Tibial nerve (tissue), 3 donors: ENCODE measurements at regions not wholly inside any gene's neighbourhood (a gene's known extent, or its start where the extent isn't known, plus 50 kb on each side); places are given as distances from the start of the nearest gene placed in this dataset.

ENCODE experiments used
- POLR2A ChIP-seq, 2 donors: fragments of 450-650 bp; IDR thresholded peaks; one replicate each; pipeline ENCODE4 v1.6.1; 2017; ENCODE audit warnings: antibody characterized with exemption in 2 of 2, mild to moderate bottlenecking in 2 of 2, moderate library complexity in 2 of 2
- TF ChIP-seq, protein P1 (sequence below), 5 experiments: fragments of 200-600 bp in 3 of 5; fragments of 450-650 bp in 2 of 5; sonication (generic) in 3 of 5; IDR thresholded peaks; one replicate each; pipeline ENCODE4 v1.5.1; 2016 to 2019; ENCODE audit warnings: antibody characterized with exemption in 5 of 5, mild to moderate bottlenecking in 3 of 5, moderate library complexity in 2 of 5

DNA sequence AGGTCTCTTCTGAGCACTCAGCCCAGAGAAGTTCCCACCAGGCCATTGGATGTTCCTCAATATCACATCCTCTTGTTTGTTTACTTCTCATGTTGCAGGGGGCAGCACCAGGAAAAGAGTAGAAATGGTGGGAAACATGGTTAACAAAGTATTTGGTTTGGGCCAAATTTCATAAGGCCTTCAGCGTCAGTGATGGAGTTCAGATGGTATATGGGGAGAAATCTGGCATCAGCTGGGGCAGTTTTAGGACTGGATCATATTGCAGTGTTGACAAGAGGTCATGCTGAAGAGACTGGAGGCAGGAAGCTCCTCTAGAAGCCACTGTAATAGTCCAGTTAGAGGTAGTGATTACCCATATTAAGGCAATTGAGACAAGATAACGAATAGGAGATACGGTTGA lies 200.0 kb downstream of the WDR11 start:
- TF ChIP-seq, protein P1, sequence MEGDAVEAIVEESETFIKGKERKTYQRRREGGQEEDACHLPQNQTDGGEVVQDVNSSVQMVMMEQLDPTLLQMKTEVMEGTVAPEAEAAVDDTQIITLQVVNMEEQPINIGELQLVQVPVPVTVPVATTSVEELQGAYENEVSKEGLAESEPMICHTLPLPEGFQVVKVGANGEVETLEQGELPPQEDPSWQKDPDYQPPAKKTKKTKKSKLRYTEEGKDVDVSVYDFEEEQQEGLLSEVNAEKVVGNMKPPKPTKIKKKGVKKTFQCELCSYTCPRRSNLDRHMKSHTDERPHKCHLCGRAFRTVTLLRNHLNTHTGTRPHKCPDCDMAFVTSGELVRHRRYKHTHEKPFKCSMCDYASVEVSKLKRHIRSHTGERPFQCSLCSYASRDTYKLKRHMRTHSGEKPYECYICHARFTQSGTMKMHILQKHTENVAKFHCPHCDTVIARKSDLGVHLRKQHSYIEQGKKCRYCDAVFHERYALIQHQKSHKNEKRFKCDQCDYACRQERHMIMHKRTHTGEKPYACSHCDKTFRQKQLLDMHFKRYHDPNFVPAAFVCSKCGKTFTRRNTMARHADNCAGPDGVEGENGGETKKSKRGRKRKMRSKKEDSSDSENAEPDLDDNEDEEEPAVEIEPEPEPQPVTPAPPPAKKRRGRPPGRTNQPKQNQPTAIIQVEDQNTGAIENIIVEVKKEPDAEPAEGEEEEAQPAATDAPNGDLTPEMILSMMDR (IDR thresholded peaks at IDR 0.05) = no peak
- no peak for TF ChIP-seq POLR2A (IDR thresholded peaks at IDR 0.05)
